B cell (primary cell): ENCODE measurements at regions not wholly inside any gene's neighbourhood (a gene's known extent, or its start where the extent isn't known, plus 50 kb on each side); places are given as distances from the start of the nearest gene placed in this dataset.

Experiments used
- ATAC-seq: fragments of 200-7000 bp; cut with Tn5 transposase; one replicate; pipeline ENCODE4 v1.10.0; 2021; ENCODE audit warnings: low read depth, mild to moderate bottlenecking, moderate number of reproducible peaks, moderate library complexity
- CTCF ChIA-PET: fragments of 350-600 bp; sonication (Branson Sonifier 250); formaldehyde crosslinking; loops from one replicate; lab custom pipeline; 2021; ENCODE audit warnings: antibody characterized with exemption, inconsistent platforms; lab: Charles Lee
- POLR2A ChIA-PET: fragments of 350-600 bp; sonication (Branson Sonifier 250); formaldehyde crosslinking; loops from one replicate; lab custom pipeline; 2021; ENCODE audit warnings: antibody characterized with exemption; lab: Charles Lee
- DNase-seq: peaks from one replicate; pipeline ENCODE4 v3.0.0; 2013
- H2AFZ ChIP-seq: 2 replicates; pipeline ENCODE4 v1.6.1; 2012; ENCODE audit warnings: mild to moderate bottlenecking, low read depth, low read length; ENCODE audit not compliant: insufficient read depth, poor library complexity, severe bottlenecking
- H3K27ac ChIP-seq, 2 donors: 1 replicate in 1 of 2; 2 replicates in 1 of 2; pipeline ENCODE4 v1.5.1; 2012 to 2013; ENCODE audit warnings: low read length in 2 of 2, mild to moderate bottlenecking in 2 of 2, moderate library complexity in 1 of 2
- H3K27me3 ChIP-seq, 4 experiments: fragments of 200-600 bp in 1 of 4; sonication (generic) in 1 of 4; replicated peaks in 1 of 4; 1 replicate in 2 of 4; 2 replicates in 2 of 4; pipeline versions ENCODE4 v1.6.1 to v1.7.0; 2013 to 2016; ENCODE audit warnings: low read length in 3 of 4, mild to moderate bottlenecking in 2 of 4, mixed read lengths in 1 of 4, moderate library complexity in 1 of 4; ENCODE audit not compliant: insufficient read depth in 4 of 4, control insufficient read depth in 3 of 4; ENCODE audit errors: control extremely low read depth in 1 of 4
- H3K36me3 ChIP-seq, 2 experiments: replicated peaks in 1 of 2; 1 replicate in 1 of 2; 2 replicates in 1 of 2; pipeline versions ENCODE4 v1.6.1 to v1.7.1; 2013; ENCODE audit warnings: low read length in 1 of 2; ENCODE audit not compliant: insufficient read depth in 2 of 2, control insufficient read depth in 1 of 2; ENCODE audit errors: control extremely low read depth in 1 of 2, extremely low read depth in 1 of 2
- H3K4me1 ChIP-seq, 2 donors: fragments of 200-600 bp in 1 of 2; sonication (generic) in 1 of 2; 1 replicate in 1 of 2; 2 replicates in 1 of 2; pipeline versions ENCODE4 v1.5.1 to v1.6.1; 2013 to 2017; ENCODE audit warnings: low read length in 2 of 2; ENCODE audit not compliant: control insufficient read depth in 2 of 2, insufficient read depth in 2 of 2
- H3K4me2 ChIP-seq: replicated peaks from 2 replicates; pipeline ENCODE3; 2012; ENCODE audit warnings: mild to moderate bottlenecking, low read depth, low read length; ENCODE audit not compliant: poor library complexity, severe bottlenecking
- H3K4me3 ChIP-seq, 5 experiments: fragments of 200-600 bp in 1 of 5; sonication (generic) in 1 of 5; 1 replicate in 3 of 5; 2 replicates in 2 of 5; pipeline versions ENCODE4 v1.5.1 to v1.7.0; 2011 to 2016; ENCODE audit warnings: low read length in 4 of 5, mild to moderate bottlenecking in 4 of 5, low read depth in 2 of 5, control low read depth in 1 of 5, moderate library complexity in 1 of 5; ENCODE audit not compliant: insufficient read depth in 1 of 5; ENCODE audit errors: control extremely low read depth in 1 of 5, extremely low read depth in 1 of 5
- H3K79me2 ChIP-seq: fragments of 200-600 bp; sonication (generic); one replicate; pipeline ENCODE4 v1.6.0; 2016; ENCODE audit warnings: low read length; ENCODE audit not compliant: control insufficient read depth, insufficient read depth
- H3K9ac ChIP-seq: fragments of 200-600 bp; sonication (generic); 2 replicates; pipeline ENCODE4 v1.6.1; 2017; ENCODE audit warnings: mild to moderate bottlenecking, low read length, moderate library complexity
- H3K9me3 ChIP-seq, 3 donors: one replicate each; pipeline versions ENCODE4 v1.6.1 to v1.7.1; 2013; ENCODE audit warnings: low read length in 2 of 3; ENCODE audit not compliant: control insufficient read depth in 2 of 3, insufficient read depth in 1 of 3; ENCODE audit errors: control extremely low read depth in 1 of 3
- H4K20me1 ChIP-seq: 2 replicates; pipeline ENCODE4 v1.6.0; 2012; ENCODE audit warnings: mild to moderate bottlenecking, low read length; ENCODE audit not compliant: insufficient read depth, control insufficient read depth, poor library complexity, severe bottlenecking
- H3K27ac Mint-ChIP-seq: one replicate; pipeline ENCODE4 v1.8.0; 2021; ENCODE audit warnings: mixed read lengths
- H3K27me3 Mint-ChIP-seq: one replicate; pipeline ENCODE4 v1.8.0; 2021; ENCODE audit warnings: mixed read lengths
- H3K4me1 Mint-ChIP-seq: one replicate; pipeline ENCODE4 v1.8.0; 2021; ENCODE audit warnings: mixed read lengths
- H3K4me3 Mint-ChIP-seq: one replicate; pipeline ENCODE4 v1.8.0; 2021; ENCODE audit warnings: mixed read lengths
- H3K9me3 Mint-ChIP-seq: one replicate; pipeline ENCODE4 v1.8.0; 2022; ENCODE audit warnings: mixed read lengths; ENCODE audit not compliant: insufficient read depth
- EZH2 ChIP-seq: IDR thresholded peaks from 2 replicates; pipeline ENCODE4 v1.6.1; 2012; ENCODE audit warnings: borderline replicate concordance, low read depth, mild to moderate bottlenecking, moderate library complexity, low read length; ENCODE audit not compliant: insufficient read depth, poor library complexity, severe bottlenecking
- WGBS: methylation state at CpG from one replicate; pipeline ENCODE4 v1.1.5; 2013; ENCODE audit warnings: missing lambda C conversion rate; ENCODE audit not compliant: insufficient coverage; 5-methylcytosine and 5-hydroxymethylcytosine counted together
- intact Hi-C: fragments of 100-400 bp; cut with micrococcal nuclease; formaldehyde crosslinking; loops from one replicate; pipeline ENCODE4 v1.10.0; 2022
- TF ChIP-seq, protein P1 (sequence below): fragments of 200-600 bp; IDR thresholded peaks from one replicate; pipeline ENCODE4 v1.8.0; 2022; ENCODE audit warnings: antibody characterized with exemption, mild to moderate bottlenecking

DNA sequence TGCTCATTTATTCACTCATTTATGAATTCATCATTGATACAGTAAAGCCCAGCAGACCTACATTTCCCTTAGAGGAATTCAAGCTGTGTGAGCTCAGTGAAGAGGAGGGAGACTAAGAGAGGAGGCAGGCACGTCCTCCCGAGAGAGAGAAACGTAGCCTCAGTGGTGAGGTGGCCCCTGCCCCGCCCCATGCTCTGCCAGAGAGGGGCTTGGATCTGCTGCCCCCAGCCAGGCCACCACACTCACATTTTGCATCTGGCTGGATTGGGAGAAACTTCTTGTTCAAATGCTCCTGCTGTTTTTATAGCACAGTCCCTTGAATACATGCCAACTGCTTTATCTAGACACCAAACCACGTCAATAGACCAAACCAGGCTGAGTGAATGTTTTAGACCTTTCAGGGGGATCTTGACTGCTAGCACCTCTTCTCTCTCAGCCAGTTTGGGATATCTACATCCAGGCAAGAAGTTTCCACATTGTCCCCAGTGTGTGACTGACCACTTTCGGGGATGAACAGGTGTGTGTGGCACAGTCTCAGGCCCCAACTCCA is 67.7 kb upstream of the AJAP1 start:
- Mint-ChIP-seq H3K4me3 (no peak overlapping the region), H3K4me1 (no peaks in the 10 kb centered on the region), H3K9me3 (no peaks in the 10 kb centered on the region), H3K27ac (no peak overlapping the region), H3K27me3 (peaks cover 62% of the 10 kb centered on the region)
- Histone ChIP-seq H3K79me2 (no peaks in the 10 kb centered on the region), H3K4me3 (no peak overlapping the region), H3K9ac (no peak overlapping the region), H3K27me3 (peaks cover 0 to 17% (median 2%) of the 10 kb centered on the region in 4 experiments), H3K4me2 (no peak overlapping the region), H2AFZ (no peak overlapping the region), H3K36me3 (no peaks in the 10 kb centered on the region), H3K4me1 (no peaks in the 10 kb centered on the region), H3K9me3 (peaks cover 0 to 3% (median 0%) of the 10 kb centered on the region in 3 donors), H3K27ac (no peak overlapping the region), H4K20me1 (no peaks in the 10 kb centered on the region)
- DNase-seq (no peak), ATAC-seq (no peak)
- WGBS = 43% methylated on average over 2 of the region's 6 CpGs
- intact Hi-C loops = no loop called here
- TF ChIP-seq, protein P1, sequence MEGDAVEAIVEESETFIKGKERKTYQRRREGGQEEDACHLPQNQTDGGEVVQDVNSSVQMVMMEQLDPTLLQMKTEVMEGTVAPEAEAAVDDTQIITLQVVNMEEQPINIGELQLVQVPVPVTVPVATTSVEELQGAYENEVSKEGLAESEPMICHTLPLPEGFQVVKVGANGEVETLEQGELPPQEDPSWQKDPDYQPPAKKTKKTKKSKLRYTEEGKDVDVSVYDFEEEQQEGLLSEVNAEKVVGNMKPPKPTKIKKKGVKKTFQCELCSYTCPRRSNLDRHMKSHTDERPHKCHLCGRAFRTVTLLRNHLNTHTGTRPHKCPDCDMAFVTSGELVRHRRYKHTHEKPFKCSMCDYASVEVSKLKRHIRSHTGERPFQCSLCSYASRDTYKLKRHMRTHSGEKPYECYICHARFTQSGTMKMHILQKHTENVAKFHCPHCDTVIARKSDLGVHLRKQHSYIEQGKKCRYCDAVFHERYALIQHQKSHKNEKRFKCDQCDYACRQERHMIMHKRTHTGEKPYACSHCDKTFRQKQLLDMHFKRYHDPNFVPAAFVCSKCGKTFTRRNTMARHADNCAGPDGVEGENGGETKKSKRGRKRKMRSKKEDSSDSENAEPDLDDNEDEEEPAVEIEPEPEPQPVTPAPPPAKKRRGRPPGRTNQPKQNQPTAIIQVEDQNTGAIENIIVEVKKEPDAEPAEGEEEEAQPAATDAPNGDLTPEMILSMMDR = no peak
- no peak for TF ChIP-seq EZH2
- ChIA-PET CTCF (no interaction called here), POLR2A (no interaction called here)

- H3K27ac ChIP-seq = no peak overlapping the region
- 75% methylated on average over 1 of the region's 6 CpGs for WGBS
- Mint-ChIP-seq H3K9me3 (no peaks in the 10 kb centered on the region), H3K4me1 (no peaks in the 10 kb centered on the region), H3K27ac (no peak overlapping the region), H3K27me3 (peaks cover 58% of the 10 kb centered on the region), H3K4me3 (no peak overlapping the region)
- H3K27me3 ChIP-seq = peaks cover 0 to 17% (median 2%) of the 10 kb centered on the region in 4 experiments
- DNase-seq = no peak
- no peak overlapping the region for H3K4me2 ChIP-seq
- H3K4me3 ChIP-seq = no peak overlapping the region
- no peak overlapping the region for H3K9ac ChIP-seq
- H3K79me2 ChIP-seq = no peaks in the 10 kb centered on the region
- intact Hi-C loops = no loop called here
- no peak overlapping the region for H2AFZ ChIP-seq
- no peaks in the 10 kb centered on the region for H4K20me1 ChIP-seq
- no peaks in the 10 kb centered on the region for H3K4me1 ChIP-seq
- no peak for TF ChIP-seq EZH2
- no peak for ATAC-seq
- H3K36me3 ChIP-seq = no peaks in the 10 kb centered on the region
- H3K9me3 ChIP-seq = peaks cover 0 to 3% (median 0%) of the 10 kb centered on the region in 3 donors
- CTCF ChIA-PET = no interaction called here
- POLR2A ChIA-PET = no interaction called here
Observed at GRCh38 chr1:4587721-4588120, 66.7 kb upstream of the AJAP1 start.
